Sigmoid colon (tissue), 6 donors: ENCODE measurements at regions not wholly inside any gene's neighbourhood (a gene's known extent, or its start where the extent isn't known, plus 50 kb on each side); places are given as distances from the start of the nearest gene placed in this dataset.

Experiments
- DNase-seq: peaks from one replicate; pipeline ENCODE4 v3.0.0-alpha.2; 2019
- H3K27ac ChIP-seq, 4 donors: fragments of 200-600 bp; sonication (generic); one replicate each; pipeline ENCODE4 v1.5.1; 2016 to 2019; ENCODE audit warnings: mild to moderate bottlenecking in 1 of 4
- H3K27me3 ChIP-seq, 3 donors: fragments of 200-600 bp; sonication (generic); one replicate each; pipeline ENCODE4 v1.5.1; 2019; ENCODE audit warnings: mild to moderate bottlenecking in 1 of 3
- H3K36me3 ChIP-seq, 4 donors: fragments of 200-600 bp; sonication (generic); one replicate each; pipeline ENCODE4 v1.5.1; 2016 to 2019
- H3K4me1 ChIP-seq, 4 donors: fragments of 200-600 bp; sonication (generic); one replicate each; pipeline ENCODE4 v1.5.1; 2017 to 2019
- H3K4me3 ChIP-seq, 4 donors: fragments of 200-600 bp; sonication (generic); one replicate each; pipeline ENCODE4 v1.5.1; 2017 to 2019; ENCODE audit warnings: mild to moderate bottlenecking in 2 of 4, moderate library complexity in 1 of 4
- H3K9me3 ChIP-seq, 4 donors: fragments of 200-600 bp in 3 of 4; sonication (generic) in 3 of 4; one replicate each; pipeline versions ENCODE4 v1.5.1 to v1.6.1; 2013 to 2019
- EP300 ChIP-seq, 4 donors: sonication (generic); formaldehyde crosslinking; IDR thresholded peaks; one replicate each; pipeline ENCODE4 v1.6.1; 2017; ENCODE audit warnings: antibody characterized with exemption in 4 of 4
- POLR2A ChIP-seq, 2 donors: fragments of 450-650 bp; IDR thresholded peaks; one replicate each; pipeline ENCODE4 v1.6.1; 2016; ENCODE audit warnings: antibody characterized with exemption in 2 of 2, mild to moderate bottlenecking in 2 of 2, moderate library complexity in 2 of 2
- POLR2AphosphoS5 ChIP-seq, 4 donors: sonication (generic); formaldehyde crosslinking; IDR thresholded peaks; one replicate each; pipeline ENCODE4 v1.6.1; 2017; ENCODE audit warnings: antibody characterized with exemption in 4 of 4
- WGBS, 2 donors: extraction: QIAGEN DNeasy Blood & Tissue Kit; methylation state at CpG; one replicate each; pipeline ENCODE4 v1.1.7; 2013; 5-methylcytosine and 5-hydroxymethylcytosine counted together
- intact Hi-C: fragments of 100-400 bp; cut with DNase I; formaldehyde crosslinking; loops from one replicate; pipeline ENCODE4 v1.15.1; 2023
- TF ChIP-seq, protein P1 (sequence below), 4 experiments: fragments of 450-650 bp in 3 of 4; fragments of 200-600 bp in 1 of 4; IDR thresholded peaks; one replicate each; pipeline ENCODE4 v1.5.1; 2016 to 2019; ENCODE audit warnings: antibody characterized with exemption in 4 of 4, mild to moderate bottlenecking in 3 of 4, moderate library complexity in 2 of 4
- donor health status: healthy with polysubstance abuse.
- donor health status: healthy.

DNA sequence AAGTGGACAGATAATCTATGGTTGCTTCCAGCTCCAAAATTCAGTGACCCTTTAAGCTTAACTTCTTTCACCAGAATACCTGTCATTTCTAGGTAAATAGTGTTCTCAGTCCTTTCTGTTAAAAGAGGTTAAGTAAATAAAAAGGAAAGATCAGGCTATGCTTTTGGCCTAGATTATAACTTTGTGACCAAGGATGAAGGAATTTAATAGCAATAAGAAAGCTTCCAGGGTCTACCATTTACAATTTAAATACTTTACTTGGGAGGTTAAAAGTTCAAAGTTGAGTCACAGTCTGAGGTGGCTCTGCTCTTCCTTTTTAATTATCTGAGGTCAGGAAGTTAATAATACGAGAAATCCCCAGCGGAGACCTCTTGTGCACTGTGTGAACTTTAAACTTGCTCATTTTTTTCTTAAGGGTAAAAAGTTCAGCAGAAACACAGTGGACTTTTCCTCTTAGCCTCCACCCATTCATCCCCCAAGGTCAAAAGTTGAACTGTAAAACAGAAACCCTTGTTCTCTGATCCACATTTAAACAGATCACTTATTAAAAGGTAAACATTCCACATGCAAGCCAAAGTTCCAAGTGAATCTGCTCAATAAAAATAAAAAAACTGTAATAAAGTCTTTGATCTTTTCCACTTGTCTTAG is 187.1 kb downstream of the NRIP1 start:
- Histone ChIP-seq H3K9me3 (no peaks in the 10 kb centered on the region), H3K36me3 (no peaks in the 10 kb centered on the region), H3K27ac (peak overlapping the region in 2 of 4 donors; percentile 5 to 12), H3K27me3 (no peaks in the 10 kb centered on the region), H3K4me1 (peaks cover 0 to 29% (median 23%) of the 10 kb centered on the region in 4 donors), H3K4me3 (no peak overlapping the region)
- intact Hi-C loops = loop anchor here (10.0 kb wide), 1 partner anchor 47 kb away; no protein-coding TSS in a partner anchor
- WGBS, 2 donors = 5 to 32% methylated on average over 2 of the region's 2 CpGs
- peak in 1 of 4 donors; percentile 33 for TF ChIP-seq POLR2AphosphoS5 (IDR thresholded peaks at IDR 0.05)
- TF ChIP-seq, protein P1, sequence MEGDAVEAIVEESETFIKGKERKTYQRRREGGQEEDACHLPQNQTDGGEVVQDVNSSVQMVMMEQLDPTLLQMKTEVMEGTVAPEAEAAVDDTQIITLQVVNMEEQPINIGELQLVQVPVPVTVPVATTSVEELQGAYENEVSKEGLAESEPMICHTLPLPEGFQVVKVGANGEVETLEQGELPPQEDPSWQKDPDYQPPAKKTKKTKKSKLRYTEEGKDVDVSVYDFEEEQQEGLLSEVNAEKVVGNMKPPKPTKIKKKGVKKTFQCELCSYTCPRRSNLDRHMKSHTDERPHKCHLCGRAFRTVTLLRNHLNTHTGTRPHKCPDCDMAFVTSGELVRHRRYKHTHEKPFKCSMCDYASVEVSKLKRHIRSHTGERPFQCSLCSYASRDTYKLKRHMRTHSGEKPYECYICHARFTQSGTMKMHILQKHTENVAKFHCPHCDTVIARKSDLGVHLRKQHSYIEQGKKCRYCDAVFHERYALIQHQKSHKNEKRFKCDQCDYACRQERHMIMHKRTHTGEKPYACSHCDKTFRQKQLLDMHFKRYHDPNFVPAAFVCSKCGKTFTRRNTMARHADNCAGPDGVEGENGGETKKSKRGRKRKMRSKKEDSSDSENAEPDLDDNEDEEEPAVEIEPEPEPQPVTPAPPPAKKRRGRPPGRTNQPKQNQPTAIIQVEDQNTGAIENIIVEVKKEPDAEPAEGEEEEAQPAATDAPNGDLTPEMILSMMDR (IDR thresholded peaks at IDR 0.05) = no peak
- DNase-seq = no peak

DNA sequence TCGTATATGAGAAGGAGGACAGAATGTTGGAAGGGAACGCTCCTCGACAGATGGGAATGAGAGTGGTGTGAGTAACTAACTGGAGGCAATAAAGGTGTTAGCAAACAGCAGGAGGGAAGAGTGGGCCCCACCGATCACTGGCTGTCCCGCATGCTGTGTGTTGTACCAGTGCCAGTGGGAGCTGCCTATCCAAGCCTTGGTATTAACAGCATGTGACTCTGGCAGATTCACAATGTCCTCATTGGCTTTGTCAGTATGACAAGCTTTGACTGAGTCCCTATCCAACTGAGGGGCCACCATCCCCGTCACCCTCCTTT is 188.3 kb downstream of the NRIP1 start:
- peaks cover 0 to 29% (median 23%) of the 10 kb centered on the region in 4 donors for H3K4me1 ChIP-seq
- no peaks in the 10 kb centered on the region for H3K9me3 ChIP-seq
- H3K4me3 ChIP-seq = no peak overlapping the region
- WGBS, 2 donors = 44 to 75% methylated on average over 6 of the region's 6 CpGs
- H3K36me3 ChIP-seq = no peaks in the 10 kb centered on the region
- TF ChIP-seq POLR2AphosphoS5 (IDR thresholded peaks at IDR 0.05) (no peak), EP300 (IDR thresholded peaks at IDR 0.05) (no peak), POLR2A (IDR thresholded peaks at IDR 0.05) (no peak)
- TF ChIP-seq, protein P1 (IDR thresholded peaks at IDR 0.05) = no peak
- no peak for DNase-seq
- intact Hi-C loops = loop anchor here (10.0 kb wide), 1 partner anchor 48 kb away; no protein-coding TSS in a partner anchor
- H3K27ac ChIP-seq = no peak overlapping the region
- no peaks in the 10 kb centered on the region for H3K27me3 ChIP-seq

DNA sequence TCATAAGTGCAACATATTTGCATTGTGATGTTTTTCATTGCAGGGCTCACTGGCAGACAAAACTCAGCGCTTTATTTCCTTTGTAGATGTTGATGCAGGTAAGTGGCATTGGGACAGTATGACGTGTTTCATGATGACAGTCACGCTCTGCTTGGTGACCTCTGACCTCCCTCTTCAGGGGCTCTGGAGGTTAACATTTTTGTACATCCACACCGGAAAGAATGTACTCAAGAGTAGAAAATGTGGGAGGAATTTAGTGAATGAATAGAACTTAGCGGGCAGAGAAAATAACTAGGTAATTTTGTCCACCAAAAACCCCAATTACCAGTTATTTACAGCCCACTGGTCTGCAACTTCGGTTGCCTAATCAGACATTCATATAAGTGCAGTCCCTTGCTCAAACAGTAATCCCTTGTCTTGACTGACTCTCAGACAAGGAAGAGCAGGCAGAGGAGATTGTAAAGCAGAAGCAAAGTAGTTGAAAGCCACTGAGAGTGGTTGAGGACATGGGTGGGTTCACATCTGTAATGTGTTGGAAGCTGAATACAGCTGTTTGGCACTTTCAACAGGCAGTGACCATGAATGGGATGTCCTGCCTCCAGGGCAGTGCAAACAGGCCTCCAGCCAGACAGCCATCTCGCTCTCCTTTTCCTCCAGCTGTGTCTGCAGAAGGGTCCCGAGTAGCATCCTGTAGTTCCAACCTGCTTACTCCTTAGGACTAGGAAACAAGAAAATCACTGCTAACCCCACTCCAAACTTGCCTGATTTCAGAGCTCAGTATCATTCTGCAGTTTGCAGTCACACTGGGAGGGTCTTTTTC is 188.9 kb downstream of the NRIP1 start:
- 65 to 67% methylated on average over 8 of the region's 8 CpGs for WGBS, 2 donors
- peaks cover 0 to 29% (median 23%) of the 10 kb centered on the region in 4 donors for H3K4me1 ChIP-seq
- no peaks in the 10 kb centered on the region for H3K27me3 ChIP-seq
- intact Hi-C loops = loop anchor here (10.0 kb wide), 1 partner anchor 49 kb away; no protein-coding TSS in a partner anchor
- no peaks in the 10 kb centered on the region for H3K36me3 ChIP-seq
- no peaks in the 10 kb centered on the region for H3K9me3 ChIP-seq
- no peak for TF ChIP-seq EP300 (IDR thresholded peaks at IDR 0.05)
- no peak for TF ChIP-seq POLR2AphosphoS5 (IDR thresholded peaks at IDR 0.05)
- TF ChIP-seq, protein P1 (IDR thresholded peaks at IDR 0.05) = no peak
- no peak for TF ChIP-seq POLR2A (IDR thresholded peaks at IDR 0.05)
- H3K4me3 ChIP-seq = no peak overlapping the region
- no peak for DNase-seq
- H3K27ac ChIP-seq = no peak overlapping the region

DNA sequence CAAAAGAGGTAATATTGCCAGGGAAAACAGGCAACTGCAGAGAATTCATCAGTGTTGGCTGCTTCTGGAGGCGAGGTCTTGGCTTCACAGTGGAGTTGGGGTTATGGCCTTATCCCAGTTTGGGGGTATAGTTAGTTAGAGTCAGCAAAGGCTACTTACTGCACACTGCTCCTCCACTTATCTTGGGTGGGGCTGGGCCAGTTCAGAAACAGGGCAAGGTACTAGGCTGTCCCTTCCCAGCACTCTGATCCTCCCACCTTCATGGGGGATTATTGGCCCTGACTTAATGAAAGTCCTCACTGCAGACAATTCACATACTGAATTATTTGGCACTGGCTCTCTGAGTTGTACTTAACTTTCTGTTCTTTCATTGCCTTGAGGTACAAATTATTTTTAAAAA is 189.6 kb downstream of the NRIP1 start:
- Histone ChIP-seq H3K4me3 (no peak overlapping the region), H3K36me3 (no peaks in the 10 kb centered on the region), H3K27ac (no peak overlapping the region), H3K9me3 (no peaks in the 10 kb centered on the region), H3K27me3 (no peaks in the 10 kb centered on the region), H3K4me1 (peaks cover 0 to 29% (median 23%) of the 10 kb centered on the region in 4 donors)
- no peak for TF ChIP-seq EP300 (IDR thresholded peaks at IDR 0.05)
- TF ChIP-seq, protein P1 (IDR thresholded peaks at IDR 0.05) = no peak
- no peak for TF ChIP-seq POLR2AphosphoS5 (IDR thresholded peaks at IDR 0.05)
- intact Hi-C loops = loop anchor here (10.0 kb wide), 1 partner anchor 50 kb away; no protein-coding TSS in a partner anchor
- DNase-seq = no peak
- WGBS, 2 donors = 91 to 92% methylated on average over 1 of the region's 1 CpG
